Stimulated activated CD8-positive, alpha-beta memory T cell treated with anti-CD3 and anti-CD28 coated beads, Interleukin-4, amount 100 ng/mL, for 48 hours (primary cell): ENCODE measurements at regions not wholly inside any gene's neighbourhood (a gene's known extent, or its start where the extent isn't known, plus 50 kb on each side); places are given as distances from the start of the nearest gene placed in this dataset.

ENCODE experiments used
- DNase-seq: peaks from one replicate; pipeline ENCODE4 v3.0.0-alpha.2; 2020

DNA sequence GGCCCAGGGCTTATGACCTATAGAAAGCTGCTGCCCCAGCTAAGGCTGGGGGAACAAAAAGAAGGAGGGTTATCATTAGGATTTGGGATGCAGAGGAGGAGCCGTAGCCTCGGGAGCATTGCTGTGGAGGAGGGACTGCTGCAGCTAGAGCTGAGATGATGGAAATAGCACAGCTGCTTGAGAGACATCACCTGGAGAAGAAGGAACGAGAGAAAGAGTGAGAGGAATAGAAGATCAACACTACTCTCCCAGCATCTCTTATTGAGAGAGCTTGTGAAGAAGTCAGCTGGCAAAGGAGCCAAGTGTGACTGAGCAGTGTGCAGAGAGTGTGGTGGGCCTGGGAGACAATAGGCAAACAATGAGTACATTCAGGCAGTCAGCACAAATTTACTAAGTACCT is 100.7 kb upstream of the PLET1 start:
- DNase-seq = no peak

DNA sequence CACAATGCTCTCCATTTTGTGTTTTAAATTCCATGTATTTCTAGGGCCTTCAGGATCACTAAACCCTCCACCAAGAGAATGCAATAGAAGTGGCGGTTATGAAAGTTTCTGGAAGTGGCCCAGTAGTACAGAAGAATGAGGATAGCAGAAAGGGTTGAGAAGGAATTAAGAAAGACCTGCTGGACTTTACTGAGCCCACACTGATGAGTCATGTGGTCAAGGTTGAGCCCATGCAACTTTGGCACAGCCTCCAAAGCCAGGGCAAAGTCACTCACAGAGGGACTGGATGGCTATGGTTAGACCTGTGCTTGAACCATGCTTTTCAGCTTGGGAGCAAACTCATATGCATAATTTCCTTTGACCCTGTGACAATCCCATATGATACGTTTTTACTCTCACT is 102.9 kb upstream of the PLET1 start:
- DNase-seq = no peak

DNA sequence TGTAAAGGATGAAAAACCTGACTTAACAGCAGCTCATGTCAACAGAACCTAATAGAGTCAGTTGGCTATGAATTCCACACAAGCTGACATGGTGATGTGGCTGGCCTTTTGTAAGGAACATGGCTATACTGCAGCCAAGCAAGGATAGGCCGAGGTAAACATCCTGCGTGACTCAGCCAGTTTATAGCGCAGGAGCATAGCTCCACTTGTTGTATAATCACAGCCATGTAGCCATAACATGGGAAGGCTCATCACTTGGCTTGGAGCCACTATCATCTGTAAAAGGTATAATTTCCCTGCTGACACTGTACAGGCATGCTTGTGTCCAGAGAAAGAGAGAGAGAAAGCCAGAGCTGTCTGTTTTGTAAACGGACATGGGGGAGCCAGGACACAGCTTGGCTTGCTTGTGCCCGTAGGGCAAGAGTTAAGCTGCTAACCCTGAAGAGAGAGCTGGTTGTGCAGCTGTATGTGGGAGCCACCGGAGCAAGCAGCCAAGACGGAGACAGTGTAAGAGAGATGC is 104.4 kb upstream of the PLET1 start:
- DNase-seq = no peak

DNA sequence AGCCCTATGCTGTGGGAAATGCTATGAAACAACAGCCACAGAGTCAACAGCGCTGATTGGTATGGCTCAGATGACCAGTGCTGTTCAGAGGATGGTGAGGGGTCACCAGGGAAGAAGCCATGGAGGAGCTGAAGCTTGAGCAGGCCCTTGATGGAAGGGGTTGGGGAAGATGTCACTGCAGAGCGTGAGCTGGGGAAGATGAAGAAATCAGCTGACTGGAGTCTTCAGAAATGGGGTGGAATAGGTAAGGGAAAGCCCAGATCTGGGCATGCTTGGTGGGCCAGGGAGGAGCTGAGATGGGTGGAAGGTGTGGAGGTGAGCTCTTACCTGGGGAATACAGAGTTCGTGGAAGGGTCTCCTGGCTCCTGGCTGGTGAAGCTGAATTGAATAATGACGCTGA is 105.4 kb upstream of the PLET1 start:
- no peak for DNase-seq

DNA sequence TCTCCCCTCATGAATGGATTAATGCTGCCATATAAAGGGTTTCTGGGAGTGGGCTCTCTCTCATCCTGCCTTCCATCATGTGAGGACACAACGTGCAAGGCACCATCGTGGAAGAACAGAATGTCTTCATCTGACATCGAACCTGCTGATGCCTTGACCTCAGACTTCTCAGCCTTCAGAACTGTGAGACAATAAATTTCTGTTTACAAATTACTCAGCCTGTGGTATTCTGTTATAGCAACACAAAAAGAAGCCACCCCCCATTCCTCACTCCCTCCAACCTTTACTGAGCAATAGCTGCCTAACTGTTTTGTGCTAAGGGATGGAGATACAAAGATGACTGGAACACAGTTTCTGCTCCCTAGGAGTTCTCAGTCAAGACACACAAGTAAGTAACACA is 106.1 kb upstream of the PLET1 start:
- DNase-seq = no peak

DNA sequence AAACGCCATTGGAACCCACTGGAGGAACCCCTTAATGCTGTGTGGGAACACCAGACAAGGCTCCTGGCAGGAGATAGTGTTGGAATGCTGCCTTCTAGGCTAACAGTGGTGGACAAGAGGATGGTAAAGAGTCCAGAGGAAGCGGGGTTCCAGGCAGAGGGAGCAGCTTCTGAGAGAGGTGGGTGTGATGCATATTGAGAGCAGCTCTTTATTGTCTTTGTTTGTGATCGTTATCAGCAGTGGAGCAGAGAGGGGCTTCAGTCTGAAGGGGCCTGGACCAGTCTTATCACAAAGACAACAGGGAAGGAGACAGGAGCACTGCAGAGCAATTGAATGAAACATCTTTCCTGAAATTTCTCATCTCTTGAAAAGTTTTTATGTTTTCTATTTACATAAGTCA is 106.8 kb upstream of the PLET1 start:
- no peak for DNase-seq

DNA sequence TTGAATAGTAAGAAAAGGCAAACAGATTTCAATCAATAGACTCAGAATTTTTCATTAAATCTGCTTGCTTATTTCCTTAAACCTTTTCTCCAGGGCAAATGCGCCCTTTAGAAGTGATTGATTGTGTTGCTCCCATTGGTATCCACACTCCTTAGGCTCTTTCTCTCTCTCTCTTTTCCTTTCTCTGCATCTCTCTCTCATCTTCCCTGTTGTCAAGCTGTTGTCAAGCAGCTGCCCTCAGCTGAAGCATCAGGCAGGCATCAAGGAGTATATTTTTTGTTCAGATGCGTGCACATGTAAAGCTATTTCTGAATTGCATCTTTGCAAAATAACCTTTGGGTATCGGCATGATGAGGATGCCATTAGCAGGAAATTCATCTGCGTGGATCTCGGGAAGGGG is 107.2 kb upstream of the PLET1 start:
- DNase-seq = no peak

DNA sequence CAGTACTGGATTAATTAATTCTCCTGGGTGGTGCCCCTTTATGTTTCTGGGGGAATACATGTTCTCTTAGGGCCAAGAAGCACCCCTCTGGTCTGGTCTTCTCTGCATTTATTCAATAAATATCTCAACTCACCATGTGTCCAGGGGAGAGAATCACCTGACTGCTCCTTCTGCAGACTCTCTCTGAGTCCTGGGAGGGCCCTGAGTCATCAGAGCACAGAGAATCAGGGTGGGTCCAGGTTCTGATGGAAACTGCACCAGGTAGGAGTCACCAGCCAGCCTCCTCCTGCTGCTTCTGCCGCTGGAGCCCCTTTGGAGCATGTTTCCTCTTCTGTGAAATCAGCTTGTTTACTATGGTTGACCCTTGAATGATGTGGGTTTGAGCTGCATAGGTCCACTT is 107.7 kb upstream of the PLET1 start:
- no peak for DNase-seq

DNA sequence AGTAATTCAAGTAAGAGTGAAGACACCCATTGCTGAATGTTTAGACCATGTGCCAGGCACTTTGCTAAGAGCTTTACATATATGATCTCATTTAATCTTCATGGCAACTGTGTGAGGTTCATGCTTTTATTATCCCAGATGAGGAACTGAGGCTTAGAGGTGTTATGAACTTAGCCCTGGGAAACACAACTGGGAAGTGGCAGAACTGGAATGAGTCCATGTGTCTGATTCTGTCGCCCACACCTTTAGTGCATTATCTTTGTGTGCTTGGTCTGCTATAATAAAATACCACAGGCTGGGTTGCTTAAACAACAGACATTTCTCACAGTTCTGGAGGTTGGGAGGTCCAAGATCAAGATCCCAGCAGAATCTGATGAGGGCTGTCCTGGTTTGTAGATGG is 108.7 kb upstream of the PLET1 start:
- no peak for DNase-seq

DNA sequence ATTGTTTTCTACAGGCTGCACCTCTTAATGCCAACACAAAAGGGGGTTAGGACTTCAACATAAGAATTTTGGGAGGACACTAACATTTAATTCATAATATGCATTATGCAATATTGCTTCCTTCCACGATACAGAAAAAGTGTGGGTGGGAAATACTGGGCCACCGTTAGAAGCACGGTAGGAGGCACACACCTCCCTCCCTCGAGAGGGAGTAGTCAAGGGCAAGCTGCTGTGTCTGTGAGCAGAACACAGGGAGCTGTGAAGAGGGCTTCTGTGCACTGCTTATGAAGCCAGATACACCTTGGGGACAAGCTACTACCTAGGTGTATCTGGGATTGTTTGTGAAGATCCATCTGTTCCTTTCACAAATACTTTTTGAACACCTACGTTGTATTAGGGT is 109.3 kb upstream of the PLET1 start:
- DNase-seq = no peak

DNA sequence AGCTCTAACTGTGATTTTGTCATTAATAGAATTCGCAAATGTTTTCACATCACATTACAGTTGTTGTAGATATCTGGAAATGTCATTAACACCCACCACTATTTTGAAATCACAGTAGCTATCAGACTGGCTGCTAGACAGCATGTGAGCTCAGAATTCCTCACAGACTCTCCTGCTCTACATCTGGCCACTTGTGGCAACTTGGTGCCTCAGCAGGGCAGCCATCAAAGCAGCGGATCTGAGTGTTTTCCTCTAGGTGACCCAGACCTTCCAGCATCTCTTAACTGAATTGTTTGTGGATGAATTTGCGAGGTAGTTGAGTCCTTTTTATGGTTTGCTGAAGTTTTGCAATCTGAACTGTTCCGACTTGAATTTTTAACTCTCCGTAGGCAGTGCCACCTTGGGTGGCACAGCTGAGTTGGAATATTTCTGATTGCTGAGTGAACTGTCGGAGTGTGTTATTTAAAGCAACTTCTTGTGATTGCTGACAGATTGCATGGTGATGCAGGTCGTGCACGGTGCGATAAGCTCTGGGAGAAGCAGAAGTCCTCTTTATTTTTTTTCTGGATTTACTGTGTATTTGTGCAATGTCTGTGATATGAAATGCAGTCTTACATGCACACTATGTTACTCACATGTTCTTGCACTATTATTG is 114.0 kb upstream of the PLET1 start:
- DNase-seq = no peak

DNA sequence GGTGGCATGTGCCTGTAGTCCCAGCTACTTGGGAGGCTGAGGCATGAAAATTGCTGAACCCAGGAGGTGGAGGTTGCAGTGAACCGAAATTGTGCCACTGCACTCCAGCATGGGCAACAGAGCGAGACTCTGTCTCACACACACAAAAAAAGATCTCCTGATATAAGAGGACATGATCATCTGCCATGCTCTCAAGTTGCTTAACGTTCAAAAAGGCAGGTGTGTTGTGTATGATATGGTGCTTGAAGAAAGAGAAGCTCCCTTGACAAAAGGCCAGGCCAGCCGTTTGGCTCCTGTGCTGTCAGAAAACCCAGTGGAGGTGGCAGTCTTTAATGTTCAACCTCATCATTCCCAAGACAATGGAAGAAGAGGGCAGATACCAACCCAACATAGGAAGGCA is 117.3 kb upstream of the PLET1 start:
- no peak for DNase-seq

DNA sequence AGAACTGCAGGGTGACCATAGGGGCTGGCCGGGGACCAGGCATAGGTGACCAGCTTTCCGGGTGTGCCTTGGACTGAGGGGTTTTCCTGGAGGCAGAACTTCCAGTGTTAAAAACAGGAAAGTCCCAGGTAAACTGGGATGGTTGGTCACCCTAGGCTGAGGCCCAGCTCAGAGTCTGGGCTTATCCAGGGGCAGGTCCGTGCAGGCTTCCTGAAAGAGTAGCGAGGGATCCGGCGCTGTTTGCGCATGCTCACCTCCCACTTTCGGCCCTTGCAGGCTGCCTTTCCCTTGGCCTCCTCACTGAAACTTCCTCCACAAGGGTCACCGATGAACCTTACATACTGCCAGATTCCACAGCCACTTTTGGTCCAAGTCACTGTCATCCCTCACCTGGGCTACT is 119.8 kb upstream of the PLET1 start:
- DNase-seq = no peak

DNA sequence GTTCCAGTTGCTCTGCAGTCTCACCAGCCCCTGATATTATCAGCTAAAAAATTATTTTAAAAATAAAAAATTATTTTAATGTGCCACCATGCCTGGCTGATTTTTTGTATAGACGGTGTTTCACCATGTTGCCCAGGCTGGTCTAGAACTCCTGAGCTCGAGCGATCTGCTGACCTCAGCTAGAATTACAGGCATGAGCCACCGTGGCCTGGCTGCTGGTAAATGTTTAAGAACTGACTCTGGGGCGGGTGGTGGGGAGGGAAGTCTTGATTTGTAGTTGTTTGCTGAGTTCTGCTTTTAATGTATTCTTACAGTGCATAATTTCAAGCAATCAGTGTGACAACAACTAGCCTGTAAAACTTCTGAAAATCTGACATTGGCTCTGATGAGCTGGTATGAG is 120.9 kb upstream of the PLET1 start:
- DNase-seq = no peak

DNA sequence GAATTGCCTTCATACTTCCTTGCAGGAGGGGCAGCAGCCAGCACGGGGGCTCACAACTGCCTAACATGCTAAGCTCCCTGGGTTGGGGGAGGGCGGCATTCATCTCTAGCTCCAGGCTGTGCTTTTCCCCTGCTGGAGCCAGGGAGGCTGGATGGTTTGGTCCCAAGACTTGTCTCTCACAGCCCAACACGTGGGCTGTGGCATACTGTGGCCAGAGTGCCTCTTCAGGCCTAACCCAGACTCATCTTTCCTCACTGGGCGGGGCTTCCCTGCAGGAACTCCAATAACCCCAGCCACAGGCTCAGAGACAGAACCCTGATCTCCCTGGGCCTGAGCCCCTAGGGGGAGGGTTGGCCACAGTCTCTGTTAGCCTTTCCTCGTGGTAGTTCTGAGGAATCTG is 121.9 kb upstream of the PLET1 start:
- no peak for DNase-seq

DNA sequence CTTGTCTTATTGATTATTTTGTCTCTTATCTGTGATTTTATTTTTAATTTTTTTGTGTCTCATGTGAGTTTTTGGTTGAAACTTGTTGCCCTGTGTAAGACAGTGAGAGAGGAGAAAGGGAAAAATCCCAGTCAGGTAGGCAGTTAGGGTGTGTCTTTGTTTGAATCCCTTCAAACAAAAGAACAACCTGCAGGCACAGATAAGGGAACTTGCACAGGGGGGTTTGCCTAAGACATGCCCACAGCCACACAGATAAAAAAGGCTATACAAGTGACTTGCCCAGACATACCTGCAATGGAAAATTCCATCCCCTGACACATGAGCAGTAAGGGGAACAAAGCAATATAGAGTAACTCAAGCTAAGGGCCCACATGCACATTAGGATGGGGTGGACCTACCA is 127.8 kb upstream of the PLET1 start:
- no peak for DNase-seq

DNA sequence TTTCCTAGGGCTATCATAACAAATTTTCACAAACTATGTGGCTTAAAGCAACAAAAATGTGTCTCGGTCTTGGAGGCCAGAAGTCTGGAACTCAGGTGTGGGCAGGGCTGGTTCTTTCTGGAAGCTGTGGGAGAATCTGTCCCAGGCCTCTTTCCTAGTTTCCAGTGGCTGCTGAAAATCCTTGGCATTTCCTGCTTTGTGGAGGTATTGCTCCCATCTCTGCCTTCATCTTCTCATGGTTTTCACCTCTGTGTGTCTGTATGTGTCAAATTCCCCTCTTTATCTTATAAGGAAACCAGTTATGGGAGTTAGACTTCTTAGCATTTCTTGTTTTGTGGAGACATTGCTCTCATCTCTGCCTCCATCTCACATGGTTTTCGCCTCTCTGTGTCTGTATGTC is 130.4 kb upstream of the PLET1 start:
- DNase-seq = no peak

DNA sequence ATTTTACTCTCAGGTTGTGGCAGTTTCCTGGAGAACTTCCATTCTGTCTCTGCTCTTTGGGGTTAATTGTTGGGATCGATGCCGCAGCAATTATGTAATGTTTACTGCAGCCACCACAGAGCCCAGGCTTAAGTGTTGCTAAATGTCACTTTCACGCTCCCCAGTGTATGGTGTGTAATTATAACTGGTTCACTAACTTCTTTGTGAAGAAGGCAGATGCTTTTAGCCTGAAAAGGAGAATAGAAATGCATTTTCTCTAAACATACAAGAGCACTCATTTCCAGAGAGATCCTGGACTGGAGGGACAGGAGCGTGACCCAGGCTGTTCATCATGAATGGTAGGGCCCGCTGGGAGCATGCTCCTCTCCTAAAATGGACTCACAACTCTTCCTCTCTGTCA is 132.2 kb upstream of the PLET1 start:
- no peak for DNase-seq

DNA sequence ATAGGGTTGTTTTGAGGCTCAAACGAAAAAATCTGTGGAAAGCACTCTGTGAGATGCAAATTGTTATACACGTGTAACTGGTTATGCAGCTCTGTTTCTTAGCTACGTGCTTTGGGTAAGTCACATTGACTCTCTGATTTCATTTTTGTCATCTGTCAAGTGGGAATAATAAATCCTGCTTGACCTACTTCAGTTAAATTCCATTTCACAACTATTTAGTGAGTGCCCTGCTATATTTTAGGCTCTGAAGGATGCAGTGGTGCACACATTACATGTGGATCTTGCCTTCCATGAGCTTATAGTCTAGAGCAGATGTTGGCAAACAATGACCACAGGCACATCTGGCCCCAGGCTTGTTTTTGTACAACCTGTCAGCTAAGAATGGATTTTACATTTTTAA is 133.6 kb upstream of the PLET1 start:
- DNase-seq = no peak

DNA sequence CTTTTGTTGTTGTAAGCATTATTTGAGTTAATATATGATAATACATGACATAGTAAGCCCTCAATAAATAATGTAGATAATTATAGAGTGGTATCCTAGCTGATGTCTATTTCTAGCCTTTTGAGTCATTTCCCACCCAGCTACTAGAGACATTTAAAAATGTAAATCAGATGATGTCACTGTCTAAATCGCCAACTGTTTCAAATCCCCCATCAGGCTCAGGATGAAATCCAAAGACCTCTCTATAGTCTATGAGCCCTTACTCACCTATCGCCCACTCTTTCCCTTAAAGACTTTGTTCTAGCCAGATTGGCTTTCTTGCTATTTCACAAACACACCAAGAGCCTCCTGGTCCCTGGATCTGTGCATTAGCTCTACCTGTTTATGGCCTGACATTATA is 135.4 kb upstream of the PLET1 start:
- DNase-seq = no peak

DNA sequence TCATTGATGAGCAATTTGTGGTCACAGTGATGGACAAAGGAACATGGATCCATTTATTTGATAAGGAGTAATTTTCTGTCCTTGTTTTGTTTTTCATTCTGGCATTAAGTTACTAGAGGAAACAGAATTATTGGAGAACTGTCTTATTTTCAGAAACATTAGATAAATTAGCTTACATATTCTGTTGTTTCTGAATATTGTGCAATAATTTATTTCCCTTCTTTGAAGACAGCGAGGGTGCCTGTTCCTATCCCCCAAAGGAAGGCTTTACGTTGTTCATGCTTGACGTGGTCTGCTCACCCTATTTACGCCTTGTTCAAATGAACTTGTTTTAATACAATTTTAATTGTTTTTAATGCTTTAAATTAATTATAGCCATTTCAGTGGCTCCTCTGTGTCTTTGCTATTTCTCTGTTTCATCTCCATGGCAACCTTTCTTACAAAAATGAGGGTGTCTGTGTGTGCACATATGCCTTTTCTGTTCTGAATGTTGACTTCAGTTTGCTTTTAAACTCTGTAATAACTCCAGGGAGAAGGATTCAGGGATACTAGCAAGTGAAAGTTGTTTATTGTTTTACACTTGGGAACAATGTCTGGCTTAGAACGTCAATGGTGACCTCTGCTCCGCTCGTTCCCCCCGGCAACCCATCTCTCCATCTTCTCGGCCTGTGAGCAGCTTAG is 138.3 kb upstream of the PLET1 start:
- no peak for DNase-seq

DNA sequence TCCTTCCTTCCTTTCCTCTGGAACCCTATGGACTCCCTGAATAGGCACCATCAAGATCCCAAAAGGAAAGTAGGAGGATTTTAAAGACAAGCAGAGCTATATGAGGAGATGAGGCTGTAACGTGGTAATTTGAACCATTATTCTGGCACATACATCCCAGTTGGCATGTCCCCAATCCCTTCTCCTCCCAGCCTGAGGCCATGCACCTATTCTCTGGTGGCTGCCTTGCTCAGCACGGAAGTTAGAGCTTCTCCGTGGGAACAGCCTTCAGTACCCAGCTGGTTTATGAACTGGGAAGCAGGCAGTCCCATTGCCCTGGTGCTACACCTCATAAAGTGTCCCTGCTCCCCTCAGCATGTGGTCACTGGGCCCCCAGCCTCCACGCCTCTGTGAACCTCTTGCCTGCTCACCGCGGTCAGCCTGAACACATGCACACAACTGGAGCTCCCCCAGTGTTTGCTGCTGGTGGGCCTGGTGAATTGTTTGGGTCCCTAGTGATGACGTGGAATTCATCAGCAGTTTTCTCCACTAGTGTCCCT is 139.9 kb upstream of the PLET1 start:
- DNase-seq = no peak

DNA sequence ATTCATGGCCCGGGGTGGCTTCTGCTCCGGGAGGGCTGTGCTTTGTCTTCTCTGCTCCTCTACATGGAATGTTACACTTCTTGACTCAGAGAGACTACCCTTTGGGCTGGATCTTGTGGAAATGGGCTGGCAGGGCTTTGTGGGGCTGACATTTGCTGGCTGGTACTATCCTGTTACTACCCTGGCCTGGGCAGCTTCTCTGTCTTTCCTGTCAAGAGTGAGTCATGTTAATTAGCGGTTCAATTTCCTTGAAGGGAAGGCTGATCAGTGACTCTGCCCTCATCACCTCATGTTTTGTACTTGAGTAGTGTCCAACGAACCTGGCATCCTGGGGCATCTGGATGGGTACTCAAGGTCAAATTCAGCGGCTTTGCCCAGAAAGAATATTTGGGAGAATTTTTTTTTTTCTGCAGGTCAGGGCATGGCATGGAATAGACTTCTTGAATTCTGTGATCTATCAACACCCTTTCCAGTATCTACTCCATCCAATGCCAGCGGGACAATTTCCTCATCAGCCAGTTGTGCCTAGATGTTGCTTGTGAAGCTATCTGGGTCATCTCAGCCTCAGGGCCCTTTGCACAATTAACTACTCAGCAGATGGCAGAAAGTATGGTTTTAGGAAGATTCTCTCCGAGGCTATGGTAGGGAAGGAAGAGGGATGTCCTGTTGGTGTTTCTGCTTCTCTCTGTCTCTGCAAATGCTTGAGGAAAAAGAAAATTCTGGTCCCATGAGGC is 140.5 kb upstream of the PLET1 start:
- no peak for DNase-seq

DNA sequence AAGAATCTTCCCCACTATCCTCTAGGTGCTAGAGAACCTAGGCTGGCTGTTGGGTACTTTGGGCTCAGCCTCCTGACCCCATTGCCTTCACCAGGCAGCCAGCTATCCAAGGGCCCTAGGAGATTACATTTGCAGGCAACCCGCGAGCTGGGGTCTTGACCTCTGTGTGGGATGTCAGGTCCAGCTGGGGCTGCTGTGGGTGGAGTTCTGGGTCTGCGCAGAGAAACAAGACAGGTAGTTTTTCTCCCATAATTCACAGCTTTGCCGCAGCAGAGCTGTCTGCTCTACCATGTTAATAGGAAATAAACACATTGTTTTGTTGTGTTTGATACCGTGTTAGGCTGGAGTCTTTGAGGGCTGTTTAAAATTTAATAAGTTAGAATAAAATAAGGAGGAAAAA is 142.8 kb upstream of the PLET1 start:
- DNase-seq = no peak
